AG09319 (cell line): ENCODE measurements at regions not wholly inside any gene's neighbourhood (a gene's known extent, or its start where the extent isn't known, plus 50 kb on each side); places are given as distances from the start of the nearest gene placed in this dataset.

ENCODE experiments used
- DNase-seq: peaks from one replicate; pipeline ENCODE4 v3.0.0-alpha.2; 2010; ENCODE audit warnings: low read depth; ENCODE audit errors: extremely low read depth
- CTCF ChIP-seq: IDR thresholded peaks from 2 replicates; pipeline ENCODE4 v1.5.1; 2011; ENCODE audit warnings: low read depth, mild to moderate bottlenecking, inconsistent platforms, low read length, moderate library complexity

GRCh38 chr13:22091971-22092300, 421.1 kb downstream of the FGF9 start:
- DNase-seq = no peak
- TF ChIP-seq CTCF = no peak

GRCh38 chr13:22092791-22093560, 422.1 kb downstream of the FGF9 start:
- DNase-seq = no peak
- no peak for TF ChIP-seq CTCF

GRCh38 chr13:22095794-22096193, 424.9 kb downstream of the FGF9 start:
- TF ChIP-seq CTCF = no peak
- DNase-seq = no peak

- no peak for TF ChIP-seq CTCF
- no peak for DNase-seq
These were observed 428.7 kb downstream of the FGF9 start for GRCh38 chr13:22099585-22099984.

- DNase-seq = no peak
- TF ChIP-seq CTCF = no peak
These were observed 431.4 kb downstream of the FGF9 start for GRCh38 chr13:22102271-22102670.

- TF ChIP-seq CTCF = no peak
- no peak for DNase-seq
These were observed 432.5 kb downstream of the FGF9 start for GRCh38 chr13:22103046-22104027.

- DNase-seq = no peak
- no peak for TF ChIP-seq CTCF
These were observed 435.2 kb downstream of the FGF9 start for GRCh38 chr13:22106058-22106457.
